Karpas-422 (cell line): ENCODE measurements at regions not wholly inside any gene's neighbourhood (a gene's known extent, or its start where the extent isn't known, plus 50 kb on each side); places are given as distances from the start of the nearest gene placed in this dataset.
"Not testable (repeated sequence)": the region's sequence is repeated elsewhere in the genome, so short reads cannot be mapped to it uniquely, and the experiment has no call there.

ENCODE experiments used
- DNase-seq: peaks from one replicate; pipeline ENCODE4 v3.0.0-alpha.2; 2015
- H2AFZ ChIP-seq: fragments of 200-600 bp; sonication (generic); 2 replicates; pipeline ENCODE4 v1.6.1; 2014; ENCODE audit warnings: antibody characterized with exemption, low read length, mixed read lengths
- H3K27ac ChIP-seq: fragments of 200-600 bp; sonication (generic); 2 replicates; pipeline ENCODE4 v1.5.1; 2014; ENCODE audit warnings: mild to moderate bottlenecking, low read length, moderate library complexity
- H3K27me3 ChIP-seq: fragments of 200-600 bp; sonication (generic); 2 replicates; pipeline ENCODE4 v1.6.1; 2014; ENCODE audit warnings: low read length, mixed read lengths
- H3K36me3 ChIP-seq: fragments of 200-600 bp; sonication (generic); 2 replicates; pipeline ENCODE4 v1.6.1; 2014; ENCODE audit warnings: low read length, mixed read lengths; ENCODE audit not compliant: insufficient read depth
- H3K4me1 ChIP-seq: fragments of 200-600 bp; sonication (generic); 2 replicates; pipeline ENCODE4 v1.6.1; 2014; ENCODE audit warnings: mild to moderate bottlenecking, low read length, mixed read lengths
- H3K4me2 ChIP-seq: fragments of 200-600 bp; sonication (generic); 2 replicates; pipeline ENCODE4 v1.6.1; 2014; ENCODE audit warnings: low read length, low read depth, mild to moderate bottlenecking; ENCODE audit not compliant: poor library complexity, severe bottlenecking
- H3K4me3 ChIP-seq: fragments of 200-600 bp; sonication (generic); 2 replicates; pipeline ENCODE4 v1.5.1; 2014; ENCODE audit warnings: mild to moderate bottlenecking, antibody characterized with exemption, low read length, mixed read lengths
- H3K79me2 ChIP-seq: fragments of 200-600 bp; sonication (generic); 2 replicates; pipeline ENCODE4 v1.6.1; 2014; ENCODE audit warnings: mild to moderate bottlenecking, low read length, mixed read lengths
- H3K9ac ChIP-seq: fragments of 200-600 bp; sonication (generic); 2 replicates; pipeline ENCODE4 v1.6.0; 2014; ENCODE audit warnings: low read length
- H3K9me2 ChIP-seq: fragments of 200-600 bp; sonication (generic), shearing (Covaris generic); replicated peaks from 2 replicates; pipeline ENCODE4 v1.6.0; 2014; ENCODE audit warnings: mild to moderate bottlenecking, low read length, moderate library complexity; ENCODE audit not compliant: insufficient read depth
- H3K9me3 ChIP-seq: fragments of 300-700, 200-600 bp; sonication (generic); 2 replicates; pipeline ENCODE4 v1.6.1; 2014; ENCODE audit warnings: low read length, mixed read lengths
- H4K20me1 ChIP-seq: fragments of 200-600 bp; sonication (generic); 2 replicates; pipeline ENCODE4 v1.6.1; 2014; ENCODE audit warnings: mild to moderate bottlenecking, antibody characterized with exemption, low read length, low read depth; ENCODE audit not compliant: insufficient read depth

- peaks cover 7% of the 10 kb centered on the region; the same call in 1 of the 2 replicates for H3K4me1 ChIP-seq
- peaks cover 12% of the 10 kb centered on the region for H4K20me1 ChIP-seq
- no peak for DNase-seq
- H3K9me3 ChIP-seq: no peaks in the 10 kb centered on the region
- H3K9ac ChIP-seq: no peak overlapping the region
- H2AFZ ChIP-seq: no peak overlapping the region
- H3K4me2 ChIP-seq: no peak overlapping the region
- H3K27me3 ChIP-seq: 0 out of 2 replicates have a peak, but pooled peaks cover 3% of the 10 kb centered on the region
- H3K4me3 ChIP-seq: no peak overlapping the region
- no peaks in the 10 kb centered on the region for H3K79me2 ChIP-seq
- H3K9me2 ChIP-seq: no peaks in the 10 kb centered on the region
- no peak overlapping the region for H3K27ac ChIP-seq
- H3K36me3 ChIP-seq: no peaks in the 10 kb centered on the region
Measured at GRCh38 chr5:135266303-135266635, 132.8 kb downstream of the MACROH2A1 start.

- Histone ChIP-seq H3K9me2 (no peaks in the 10 kb centered on the region), H3K79me2 (no peaks in the 10 kb centered on the region), H2AFZ (no peak overlapping the region), H3K4me1 (peaks cover 7% of the 10 kb centered on the region; the same call in 1 of the 2 replicates), H3K4me2 (no peak overlapping the region), H3K27ac (no peak overlapping the region), H3K9me3 (no peaks in the 10 kb centered on the region), H3K36me3 (no peaks in the 10 kb centered on the region), H3K9ac (no peak overlapping the region), H3K4me3 (no peak overlapping the region), H3K27me3 (0 out of 2 replicates have a peak, but pooled peaks cover 3% of the 10 kb centered on the region), H4K20me1 (peaks cover 12% of the 10 kb centered on the region)
- no peak for DNase-seq
Measured at GRCh38 chr5:135265497-135266302, 133.3 kb downstream of the MACROH2A1 start.

GRCh38 chr5:135264451-135265440 is 134.3 kb downstream of the MACROH2A1 start:
- Histone ChIP-seq H3K27me3 (0 out of 2 replicates have a peak, but pooled peaks cover 3% of the 10 kb centered on the region), H3K9me2 (no peaks in the 10 kb centered on the region), H4K20me1 (peaks cover 12% of the 10 kb centered on the region), H3K4me1 (peaks cover 7% of the 10 kb centered on the region; the same call in 1 of the 2 replicates), H3K9me3 (no peaks in the 10 kb centered on the region), H3K4me2 (no peak overlapping the region), H3K79me2 (no peaks in the 10 kb centered on the region), H2AFZ (no peak overlapping the region), H3K4me3 (no peak overlapping the region), H3K9ac (no peak overlapping the region), H3K27ac (no peak overlapping the region), H3K36me3 (no peaks in the 10 kb centered on the region)
- no peak for DNase-seq

- 0 out of 2 replicates have a peak, but pooled peaks cover 3% of the 10 kb centered on the region for H3K27me3 ChIP-seq
- H3K9me3 ChIP-seq: no peaks in the 10 kb centered on the region
- no peak overlapping the region for H3K4me3 ChIP-seq
- no peaks in the 10 kb centered on the region for H3K79me2 ChIP-seq
- H3K4me1 ChIP-seq: peaks cover 7% of the 10 kb centered on the region; the same call in 1 of the 2 replicates
- no peak overlapping the region for H3K27ac ChIP-seq
- no peak overlapping the region for H3K4me2 ChIP-seq
- DNase-seq: no peak
- H3K36me3 ChIP-seq: no peaks in the 10 kb centered on the region
- H4K20me1 ChIP-seq: peaks cover 12% of the 10 kb centered on the region
- H3K9me2 ChIP-seq: no peaks in the 10 kb centered on the region
- no peak overlapping the region for H2AFZ ChIP-seq
- no peak overlapping the region for H3K9ac ChIP-seq
Measured at GRCh38 chr5:135263022-135263668, 135.9 kb downstream of the MACROH2A1 start.

- no peak overlapping the region for H2AFZ ChIP-seq
- H3K27me3 ChIP-seq: 0 out of 2 replicates have a peak, but pooled peaks cover 3% of the 10 kb centered on the region
- no peak overlapping the region for H3K4me3 ChIP-seq
- peaks cover 10% of the 10 kb centered on the region for H4K20me1 ChIP-seq
- H3K9me2 ChIP-seq: no peaks in the 10 kb centered on the region
- no peak overlapping the region for H3K27ac ChIP-seq
- H3K36me3 ChIP-seq: no peaks in the 10 kb centered on the region
- H3K4me2 ChIP-seq: no peak overlapping the region
- DNase-seq: no peak
- peaks cover 7% of the 10 kb centered on the region; the same call in 1 of the 2 replicates for H3K4me1 ChIP-seq
- H3K9me3 ChIP-seq: no peaks in the 10 kb centered on the region
- H3K9ac ChIP-seq: no peak overlapping the region
- H3K79me2 ChIP-seq: no peaks in the 10 kb centered on the region
Measured at GRCh38 chr5:135262364-135262763, 136.7 kb downstream of the MACROH2A1 start.

GRCh38 chr5:135260108-135260507 is 138.9 kb downstream of the MACROH2A1 start:
- not testable (repeated sequence) for H3K27me3 ChIP-seq, H3K9ac ChIP-seq, H3K9me2 ChIP-seq, H3K4me3 ChIP-seq, H4K20me1 ChIP-seq, H3K27ac ChIP-seq, H2AFZ ChIP-seq, H3K36me3 ChIP-seq, H3K4me2 ChIP-seq, H3K79me2 ChIP-seq, H3K9me3 ChIP-seq, H3K4me1 ChIP-seq, DNase-seq

- Histone ChIP-seq H3K36me3 (no peaks in the 10 kb centered on the region), H3K27ac (no peak overlapping the region), H4K20me1 (no peaks in the 10 kb centered on the region), H3K9ac (no peak overlapping the region), H3K4me1 (no peaks in the 10 kb centered on the region), H3K4me3 (no peak overlapping the region), H3K79me2 (no peaks in the 10 kb centered on the region), H2AFZ (no peak overlapping the region), H3K9me2 (no peaks in the 10 kb centered on the region), H3K27me3 (no peaks in the 10 kb centered on the region), H3K9me3 (no peaks in the 10 kb centered on the region), H3K4me2 (no peak overlapping the region)
- DNase-seq: no peak
Measured at GRCh38 chr5:135255461-135256178, 143.4 kb downstream of the MACROH2A1 start.
